Right renal pelvis (tissue), 4 donors: ENCODE measurements at regions not wholly inside any gene's neighbourhood (a gene's known extent, or its start where the extent isn't known, plus 50 kb on each side); places are given as distances from the start of the nearest gene placed in this dataset.

Experiments
- DNase-seq, 4 donors: peaks; one replicate each; pipeline ENCODE4 v3.0.0-alpha.2; 2013; ENCODE audit warnings: low read depth in 4 of 4, low spot score in 3 of 4, missing footprints in 1 of 4

GRCh38 chr11:81002374-81002773 is 1561.5 kb upstream of the TENM4 start:
- DNase-seq, result no peak

DNA sequence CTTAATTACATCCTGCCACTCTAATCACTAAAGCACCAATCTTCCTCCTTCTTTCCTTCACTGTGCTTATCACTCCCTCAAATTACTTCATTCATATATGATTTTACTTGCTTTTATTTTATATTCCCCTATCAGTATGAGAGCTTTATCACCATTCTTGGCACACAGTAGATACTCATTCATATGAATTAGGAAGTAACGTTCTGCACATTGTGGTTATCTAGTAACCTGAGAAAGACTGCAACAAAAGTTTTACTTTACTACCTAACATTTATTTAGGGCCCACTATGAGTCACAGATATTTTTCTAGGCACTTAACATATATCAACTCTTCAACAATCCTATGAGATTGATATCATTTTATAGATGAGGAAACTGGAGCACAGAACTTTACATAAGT is 1559.9 kb upstream of the TENM4 start:
- DNase-seq, result no peak

GRCh38 chr11:81000334-81000733 is 1559.5 kb upstream of the TENM4 start:
- DNase-seq, result no peak

GRCh38 chr11:80995523-80995922 is 1554.7 kb upstream of the TENM4 start:
- no peak for DNase-seq

DNA sequence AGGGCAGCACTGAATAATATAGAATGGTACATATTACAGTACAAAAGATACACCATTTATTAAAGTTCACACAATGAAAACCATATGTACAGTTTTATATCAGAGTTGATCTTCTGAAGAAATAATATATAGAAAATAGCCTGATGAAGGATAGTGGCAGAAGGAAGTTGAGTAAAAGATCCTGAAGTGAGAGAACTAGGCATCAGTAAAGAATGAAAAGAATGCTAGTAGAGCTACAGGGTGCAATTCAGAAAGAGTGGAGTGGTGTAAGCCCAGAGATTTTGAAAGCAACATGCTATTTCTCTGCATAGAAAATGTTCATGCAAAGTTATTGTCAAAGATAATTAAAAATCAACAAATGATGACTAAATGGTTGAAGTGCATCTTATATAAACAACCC is 1552.7 kb upstream of the TENM4 start:
- no peak for DNase-seq

- DNase-seq, result no peak
Measured at GRCh38 chr11:80990885-80991284, 1550.1 kb upstream of the TENM4 start.

- no peak for DNase-seq
Measured at GRCh38 chr11:80987171-80987570, 1546.3 kb upstream of the TENM4 start.

DNA sequence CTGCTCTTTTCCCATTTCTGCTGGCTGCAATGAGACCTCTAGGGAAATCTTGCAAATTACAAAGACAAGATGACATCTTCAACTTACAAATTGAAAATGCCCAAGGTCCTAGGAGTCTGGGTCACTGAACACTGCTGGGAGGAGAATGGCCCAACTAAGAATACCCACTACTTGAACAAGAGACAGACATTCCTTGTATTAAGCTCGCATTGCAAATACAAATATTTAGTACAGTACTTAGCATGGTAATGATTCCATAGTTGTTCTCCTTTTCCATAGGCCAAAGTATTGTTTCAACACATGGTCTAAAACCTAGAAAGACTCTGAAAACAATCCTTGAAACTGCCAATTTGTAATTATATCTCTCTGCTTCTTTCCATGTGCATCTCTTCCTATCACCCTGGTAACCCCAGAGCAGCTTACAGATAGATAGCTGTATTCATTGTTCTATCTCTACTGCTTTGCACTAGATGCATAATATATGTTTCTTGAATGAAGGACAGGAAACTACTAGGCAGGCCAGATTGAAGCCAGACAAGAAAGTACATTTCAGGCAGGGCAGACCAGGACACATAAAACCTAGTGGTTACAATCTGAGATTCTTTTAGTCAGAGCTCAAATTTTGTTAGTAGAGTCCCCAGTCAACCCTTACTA is 1545.7 kb upstream of the TENM4 start:
- DNase-seq, result no peak

- DNase-seq, result no peak
Measured at GRCh38 chr11:80980227-80980626, 1539.4 kb upstream of the TENM4 start.

- DNase-seq, result no peak
Measured at GRCh38 chr11:80973786-80974185, 1533.0 kb upstream of the TENM4 start.

- no peak for DNase-seq
Measured at GRCh38 chr11:80970037-80970436, 1529.2 kb upstream of the TENM4 start.

- no peak for DNase-seq
Measured at GRCh38 chr11:80967649-80968048, 1526.8 kb upstream of the TENM4 start.

DNA sequence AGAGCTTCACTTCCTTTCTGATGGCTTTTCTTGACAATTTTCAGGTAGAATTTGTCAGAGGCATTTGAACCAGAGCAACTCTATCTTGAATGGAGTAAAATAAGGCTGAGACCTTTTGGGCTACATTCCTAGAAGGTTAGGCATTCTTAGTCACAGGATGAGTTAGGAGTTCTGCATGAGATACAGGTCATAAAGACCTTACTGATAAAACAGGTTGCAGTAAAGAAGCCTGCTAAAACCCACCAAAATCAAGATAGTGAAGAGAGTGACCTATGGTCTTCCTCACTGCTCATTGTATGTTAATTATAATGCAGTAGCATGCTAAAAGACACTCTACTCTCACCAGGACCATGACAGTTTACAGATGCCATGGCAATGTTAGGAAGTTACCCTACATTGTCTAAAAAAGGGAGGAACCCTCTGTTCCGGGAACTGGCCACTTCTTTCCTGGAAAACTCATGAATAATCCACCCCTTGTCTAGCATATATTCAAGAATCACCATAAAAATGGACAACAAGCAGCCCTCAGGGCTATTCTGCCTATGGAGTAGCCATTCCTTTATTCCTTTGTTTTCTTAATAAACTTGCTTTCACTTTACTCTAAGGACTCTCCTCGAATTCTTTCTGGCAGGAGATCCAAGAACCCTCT is 1519.7 kb upstream of the TENM4 start:
- no peak for DNase-seq

DNA sequence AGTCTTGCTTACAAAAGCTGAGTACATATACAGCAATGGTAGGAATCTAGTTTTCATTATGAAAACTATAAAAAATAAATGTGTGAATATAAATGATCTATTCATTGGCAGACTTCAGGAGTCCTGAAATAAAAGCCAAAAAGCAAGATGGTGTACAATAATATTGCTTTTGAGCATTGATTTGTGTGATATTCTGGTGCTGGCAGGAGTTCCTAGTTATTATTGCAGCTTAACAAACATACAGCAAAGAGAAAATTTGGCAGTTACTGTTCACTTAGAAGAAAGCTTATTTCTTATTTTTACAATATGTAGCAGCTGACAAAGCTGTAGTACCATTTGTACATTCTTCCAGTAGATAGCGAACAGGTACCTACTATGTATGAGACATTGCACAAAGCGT is 1518.9 kb upstream of the TENM4 start:
- DNase-seq, result no peak

- DNase-seq, result no peak
Measured at GRCh38 chr11:80958987-80959386, 1518.2 kb upstream of the TENM4 start.

GRCh38 chr11:80958361-80958760 is 1517.5 kb upstream of the TENM4 start:
- DNase-seq, result no peak

- no peak for DNase-seq
Measured at GRCh38 chr11:80955588-80955987, 1514.8 kb upstream of the TENM4 start.

GRCh38 chr11:80948781-80949180 is 1508.0 kb upstream of the TENM4 start:
- DNase-seq, result no peak

GRCh38 chr11:80944758-80945157 is 1503.9 kb upstream of the TENM4 start:
- no peak for DNase-seq

DNA sequence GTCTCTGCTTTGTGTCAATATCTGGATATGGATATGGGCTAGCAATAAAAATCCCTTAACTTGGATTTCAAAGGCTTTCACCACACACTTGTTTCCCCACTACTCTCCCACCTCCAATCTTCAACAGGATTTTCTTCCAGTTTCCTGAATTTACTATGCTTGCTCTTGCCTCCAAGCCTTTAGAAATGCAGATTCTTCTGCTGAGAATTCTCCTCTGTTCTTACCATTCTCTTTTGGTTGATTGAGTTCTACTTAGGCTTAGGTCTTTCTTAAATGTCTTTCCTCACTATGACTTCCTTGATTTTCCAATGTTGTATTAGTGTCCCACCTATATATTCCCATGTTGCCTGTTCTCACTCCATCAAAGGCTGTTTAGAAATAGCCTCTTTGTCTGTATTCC is 1502.4 kb upstream of the TENM4 start:
- DNase-seq, result no peak

GRCh38 chr11:80937842-80938241 is 1497.0 kb upstream of the TENM4 start:
- no peak for DNase-seq

GRCh38 chr11:80930038-80930437 is 1489.2 kb upstream of the TENM4 start:
- no peak for DNase-seq
